Activated CD4-positive, CD25-positive, alpha-beta regulatory T cell treated with anti-CD3 and anti-CD28 coated beads, Interleukin-2, amount 50 U/mL, for 24 hours (primary cell): ENCODE measurements at regions not wholly inside any gene's neighbourhood (a gene's known extent, or its start where the extent isn't known, plus 50 kb on each side); places are given as distances from the start of the nearest gene placed in this dataset.

Source experiments
- ATAC-seq, 2 donors: fragments of 150-1000 bp; cut with Tn5 transposase; one replicate each; pipeline ENCODE4 v1.10.0; 2021; ENCODE audit warnings: mild to moderate bottlenecking in 1 of 2, moderate library complexity in 1 of 2

GRCh38 chr18:77763530-77764145, 514.0 kb downstream of the GALR1 start:
- ATAC-seq = no peak

DNA sequence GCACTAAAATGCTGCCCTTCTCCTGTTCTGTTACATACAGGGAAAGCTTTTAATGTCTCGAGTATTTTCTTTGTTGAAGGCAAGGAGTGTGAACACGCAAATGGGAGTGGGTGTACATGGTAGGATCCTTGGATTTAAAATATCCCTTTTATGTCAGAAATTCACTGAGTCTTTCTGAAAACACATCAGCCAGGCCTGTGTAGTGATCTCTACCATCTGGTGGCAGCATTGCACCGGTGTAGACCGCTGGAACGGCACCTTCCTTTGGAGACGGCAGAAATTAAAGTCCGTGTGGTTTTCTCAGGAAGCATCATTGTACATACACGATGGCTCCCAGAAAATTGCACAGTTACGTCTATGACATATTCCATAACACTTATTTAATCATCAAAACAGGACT, 515.8 kb downstream of the GALR1 start:
- ATAC-seq = no peak

- no peak for ATAC-seq
Measured at GRCh38 chr18:77766421-77766820, 516.8 kb downstream of the GALR1 start.

DNA sequence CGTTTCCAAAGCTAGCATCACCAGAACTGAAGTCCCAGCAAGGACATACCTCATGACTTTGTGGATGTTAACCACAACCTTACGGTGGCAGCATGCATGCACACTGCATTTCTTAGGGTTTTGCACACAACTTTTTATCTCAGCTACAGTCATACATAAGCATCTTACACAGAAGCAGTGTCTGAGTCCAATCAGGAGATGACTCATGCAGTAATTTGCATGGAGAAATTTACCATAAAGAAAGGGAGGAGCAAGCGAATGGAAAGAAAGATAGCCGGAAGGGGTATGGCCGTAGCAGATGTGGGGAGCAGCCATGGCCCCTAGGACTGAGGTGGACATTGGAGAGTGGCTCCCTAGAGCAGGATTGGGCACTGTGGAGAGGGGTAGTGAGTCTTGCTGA, 522.5 kb downstream of the GALR1 start:
- no peak for ATAC-seq

GRCh38 chr18:77776104-77776503, 526.5 kb downstream of the GALR1 start:
- ATAC-seq = no peak

- no peak for ATAC-seq
Measured at GRCh38 chr18:77777163-77777562, 527.5 kb downstream of the GALR1 start.

- no peak for ATAC-seq
Measured at GRCh38 chr18:77784759-77785379, 535.2 kb downstream of the GALR1 start.

DNA sequence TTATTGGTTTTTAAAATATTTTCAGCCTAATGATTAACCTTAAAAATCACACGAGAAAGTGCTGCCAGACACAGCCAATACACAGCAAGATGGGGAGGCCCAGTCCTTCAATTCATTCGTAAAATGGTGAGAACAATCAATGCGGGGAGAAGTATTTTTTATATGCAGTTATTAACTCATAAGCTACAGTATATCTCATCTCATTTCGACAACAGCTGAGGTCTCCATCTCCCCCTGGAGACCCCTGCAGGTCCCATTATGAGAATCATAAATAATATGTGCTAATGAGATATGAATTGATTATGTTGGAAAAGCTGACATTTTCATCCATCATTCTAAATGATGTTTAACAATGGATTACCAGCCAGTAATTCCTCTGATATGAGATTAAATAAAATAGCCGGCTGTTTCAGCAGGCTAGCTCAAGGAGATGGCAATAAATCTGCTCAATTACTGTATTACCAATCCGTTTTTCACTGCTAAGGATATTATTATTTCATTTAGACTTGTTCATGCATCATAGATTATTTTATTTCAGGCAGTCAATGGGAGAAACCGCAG, 535.8 kb downstream of the GALR1 start:
- no peak for ATAC-seq

- ATAC-seq = no peak
Measured at GRCh38 chr18:77803024-77803423, 553.4 kb downstream of the GALR1 start.

- ATAC-seq = no peak
Measured at GRCh38 chr18:77804382-77804781, 554.7 kb downstream of the GALR1 start.

GRCh38 chr18:77807650-77808049, 558.0 kb downstream of the GALR1 start:
- ATAC-seq = no peak

- no peak for ATAC-seq
Measured at GRCh38 chr18:77811503-77811902, 561.9 kb downstream of the GALR1 start.

GRCh38 chr18:77815666-77816338, 566.2 kb downstream of the GALR1 start:
- ATAC-seq = no peak

DNA sequence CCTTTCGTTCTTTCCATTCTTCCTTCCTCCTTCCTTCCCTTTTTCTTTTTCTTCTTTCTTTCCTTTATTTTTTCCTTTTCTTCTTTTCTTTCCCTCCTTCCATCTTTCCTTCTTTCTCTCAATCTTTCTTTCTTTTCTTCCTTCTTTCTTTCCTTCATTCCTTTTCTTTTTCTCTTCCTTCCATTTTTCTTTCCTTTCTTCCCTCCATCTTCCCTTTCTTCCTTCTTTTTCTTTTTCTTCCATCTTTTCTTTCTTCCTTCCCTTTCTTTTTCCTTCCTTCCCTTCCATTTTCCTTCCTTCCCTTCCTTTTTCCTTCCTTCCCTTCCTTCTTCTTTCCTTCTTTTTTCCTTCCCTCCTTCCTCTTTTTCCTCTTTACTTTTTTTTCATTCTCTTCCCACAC, 568.7 kb downstream of the GALR1 start:
- ATAC-seq = no peak

GRCh38 chr18:77820472-77820871, 570.8 kb downstream of the GALR1 start:
- no peak for ATAC-seq

DNA sequence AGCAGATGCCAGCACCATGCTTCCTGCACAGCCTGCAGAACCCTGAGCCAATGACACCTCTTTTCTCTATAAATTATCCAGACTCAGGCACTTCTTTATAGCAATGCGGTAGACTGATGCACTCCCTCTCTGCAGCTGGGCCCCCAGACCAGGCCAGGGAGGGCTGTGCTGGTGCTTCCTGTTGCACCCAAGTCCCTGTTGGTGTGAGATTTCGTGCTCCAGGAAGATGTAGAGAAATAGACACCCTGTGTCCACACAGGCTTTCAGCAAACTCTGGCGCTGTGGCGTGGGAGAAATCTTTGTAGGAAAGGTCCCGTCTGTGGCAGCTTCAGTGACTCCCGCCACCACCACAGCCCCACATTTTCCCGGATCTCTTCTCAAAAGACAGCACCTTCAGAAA, 572.2 kb downstream of the GALR1 start:
- no peak for ATAC-seq

DNA sequence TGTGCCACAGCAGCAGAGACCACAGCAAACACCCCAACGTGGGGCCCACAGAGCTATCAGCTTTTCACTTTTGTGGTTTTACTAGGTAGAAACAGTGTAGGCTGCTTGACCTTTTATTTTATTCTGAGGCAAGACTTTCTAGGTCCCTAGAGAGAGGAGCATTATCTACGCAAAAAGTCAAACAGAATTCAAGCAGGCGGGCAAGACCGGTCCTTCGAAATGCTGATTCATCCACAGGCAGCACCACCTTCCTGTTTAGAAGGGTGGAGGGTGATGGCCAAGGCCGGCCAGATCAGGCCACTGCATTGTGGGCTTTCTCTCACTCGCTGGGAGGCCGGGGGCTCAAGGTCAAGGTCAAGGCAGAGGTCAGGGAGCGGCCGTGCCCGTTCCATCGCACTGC, 573.0 kb downstream of the GALR1 start:
- no peak for ATAC-seq

GRCh38 chr18:77833807-77834206, 584.2 kb downstream of the GALR1 start:
- ATAC-seq = no peak

- no peak for ATAC-seq
Measured at GRCh38 chr18:77851802-77852201, 602.2 kb downstream of the GALR1 start.

DNA sequence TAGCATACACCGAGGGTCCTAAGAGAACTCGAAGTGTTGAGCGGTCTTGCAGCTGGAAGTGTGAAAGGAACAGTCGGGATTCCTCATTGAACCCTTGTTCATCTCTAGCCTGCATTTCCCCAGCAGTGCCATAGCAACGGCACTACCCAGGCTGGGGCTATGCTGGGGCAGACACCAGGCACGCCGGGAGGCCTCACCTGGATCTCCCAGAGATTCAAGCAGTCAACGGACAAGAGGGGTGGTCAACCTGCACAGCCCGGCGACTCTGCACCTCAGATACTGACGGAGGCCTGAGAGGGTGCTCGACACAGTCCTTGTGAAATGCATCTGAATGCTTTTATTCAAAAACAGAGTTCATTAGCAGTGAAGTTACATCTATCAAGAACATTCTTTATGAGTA, 604.2 kb downstream of the GALR1 start:
- ATAC-seq = no peak

- ATAC-seq = no peak
Measured at GRCh38 chr18:77857678-77858655, 608.3 kb downstream of the GALR1 start.

- ATAC-seq = no peak
Measured at GRCh38 chr18:77859634-77860033, 610.0 kb downstream of the GALR1 start.
